ENCODE measurements at regions not wholly inside any gene's neighbourhood (a gene's known extent, or its start where the extent isn't known, plus 50 kb on each side); places are given as distances from the start of the nearest gene placed in this dataset.

- Mint-ChIP-seq H3K4me3 (no peak overlapping the region), H3K9me3 (peaks cover 11% of the 10 kb centered on the region), H3K27ac (no peak overlapping the region), H3K27me3 (ENCODE audit: low read depth) (peaks cover 5% of the 10 kb centered on the region), H3K36me3 (ENCODE audit: low read depth) (no peaks in the 10 kb centered on the region), H3K4me1 (peaks cover 7% of the 10 kb centered on the region)
- TF ChIP-seq CTCF (IDR thresholded peaks at IDR 0.05; ENCODE audit: unreplicated experiment in 3 of 3): no peak
These were observed 118.6 kb downstream of the NAA11 start for GRCh38 chr4:79207281-79207680.

- H3K4me1 Mint-ChIP-seq: peaks cover 12% of the 10 kb centered on the region
- H3K36me3 Mint-ChIP-seq (ENCODE audit: low read depth): no peaks in the 10 kb centered on the region
- H3K27ac Mint-ChIP-seq: no peak overlapping the region
- peaks cover 5% of the 10 kb centered on the region for H3K27me3 Mint-ChIP-seq (ENCODE audit: low read depth)
- H3K4me3 Mint-ChIP-seq: no peak overlapping the region
- no peak for TF ChIP-seq CTCF (IDR thresholded peaks at IDR 0.05; ENCODE audit: unreplicated experiment in 3 of 3)
- H3K9me3 Mint-ChIP-seq: peaks cover 11% of the 10 kb centered on the region
These were observed 119.2 kb downstream of the NAA11 start for GRCh38 chr4:79206660-79207059.

- Mint-ChIP-seq H3K4me3 (no peak overlapping the region), H3K9me3 (peaks cover 11% of the 10 kb centered on the region), H3K36me3 (ENCODE audit: low read depth) (no peaks in the 10 kb centered on the region), H3K27me3 (ENCODE audit: low read depth) (peaks cover 4% of the 10 kb centered on the region), H3K4me1 (peaks cover 6% of the 10 kb centered on the region), H3K27ac (no peak overlapping the region)
- TF ChIP-seq CTCF (IDR thresholded peaks at IDR 0.05; ENCODE audit: unreplicated experiment in 3 of 3): no peak
These were observed 120.7 kb downstream of the NAA11 start for GRCh38 chr4:79205121-79205520.

GRCh38 chr4:79201971-79202370 lies 123.9 kb downstream of the NAA11 start:
- no peak overlapping the region for H3K4me3 Mint-ChIP-seq
- peaks cover 9% of the 10 kb centered on the region for H3K9me3 Mint-ChIP-seq
- H3K36me3 Mint-ChIP-seq (ENCODE audit: low read depth): no peaks in the 10 kb centered on the region
- H3K27me3 Mint-ChIP-seq (ENCODE audit: low read depth): no peaks in the 10 kb centered on the region
- no peak for TF ChIP-seq CTCF (IDR thresholded peaks at IDR 0.05; ENCODE audit: unreplicated experiment in 3 of 3)
- H3K27ac Mint-ChIP-seq: no peak overlapping the region
- peaks cover 22% of the 10 kb centered on the region for H3K4me1 Mint-ChIP-seq

- no peak overlapping the region for H3K4me3 Mint-ChIP-seq
- no peaks in the 10 kb centered on the region for H3K9me3 Mint-ChIP-seq
- no peak for TF ChIP-seq CTCF (IDR thresholded peaks at IDR 0.05; ENCODE audit: unreplicated experiment in 3 of 3)
- no peaks in the 10 kb centered on the region for H3K36me3 Mint-ChIP-seq (ENCODE audit: low read depth)
- H3K4me1 Mint-ChIP-seq: peaks cover 22% of the 10 kb centered on the region
- no peak overlapping the region for H3K27ac Mint-ChIP-seq
- peaks cover 3% of the 10 kb centered on the region for H3K27me3 Mint-ChIP-seq (ENCODE audit: low read depth)
These were observed 126.1 kb downstream of the NAA11 start for GRCh38 chr4:79199743-79200142.

- H3K9me3 Mint-ChIP-seq: no peaks in the 10 kb centered on the region
- no peak for TF ChIP-seq CTCF (IDR thresholded peaks at IDR 0.05; ENCODE audit: unreplicated experiment in 3 of 3)
- no peak overlapping the region for H3K4me3 Mint-ChIP-seq
- H3K36me3 Mint-ChIP-seq (ENCODE audit: low read depth): no peaks in the 10 kb centered on the region
- peaks cover 3% of the 10 kb centered on the region for H3K27me3 Mint-ChIP-seq (ENCODE audit: low read depth)
- H3K4me1 Mint-ChIP-seq: peaks cover 22% of the 10 kb centered on the region
- H3K27ac Mint-ChIP-seq: no peak overlapping the region
These were observed 126.8 kb downstream of the NAA11 start for GRCh38 chr4:79198951-79199587.
